HL-60 (cell line): ENCODE measurements at regions not wholly inside any gene's neighbourhood (a gene's known extent, or its start where the extent isn't known, plus 50 kb on each side); places are given as distances from the start of the nearest gene placed in this dataset.

Source experiments
- DNase-seq, 2 experiments: peaks; one replicate each; pipeline ENCODE4 v3.0.0-alpha.2; 2010 to 2020; ENCODE audit warnings: low read depth in 1 of 2, low spot score in 1 of 2
- H3K27ac ChIP-seq: fragments of 250-450 bp; sonication (Bioruptor Pico); replicated peaks from 2 replicates; pipeline ENCODE4 v1.5.1; 2020; ENCODE audit warnings: mild to moderate bottlenecking, moderate library complexity
- H3K27me3 ChIP-seq: fragments of 250-450 bp; sonication (Bioruptor Pico); 2 replicates; pipeline ENCODE4 v1.5.1; 2021; ENCODE audit warnings: mild to moderate bottlenecking, moderate library complexity; ENCODE audit not compliant: insufficient read depth, poor library complexity, severe bottlenecking
- H3K4me3 ChIP-seq: replicated peaks from 2 replicates; pipeline ENCODE4 v1.5.1; 2011; ENCODE audit warnings: mild to moderate bottlenecking, control low read depth, low read length; ENCODE audit not compliant: insufficient read depth
- CTCF ChIP-seq: IDR thresholded peaks from one replicate; pipeline ENCODE4 v1.5.1; 2011; ENCODE audit warnings: low read length, control low read depth, inconsistent platforms; ENCODE audit not compliant: insufficient read depth
- GABPA ChIP-seq: IDR thresholded peaks from 2 replicates; pipeline ENCODE4 v1.6.1; 2012; ENCODE audit warnings: low read depth
- POLR2AphosphoS5 ChIP-seq: IDR thresholded peaks from 2 replicates; pipeline ENCODE4 v1.6.1; 2012; ENCODE audit warnings: low read depth
- REST ChIP-seq: IDR thresholded peaks from 2 replicates; pipeline ENCODE4 v1.6.1; 2012; ENCODE audit warnings: low read depth; ENCODE audit not compliant: insufficient replicate concordance
- SPI1 ChIP-seq: IDR thresholded peaks from 2 replicates; pipeline ENCODE4 v1.6.1; 2012; ENCODE audit warnings: low read depth, mild to moderate bottlenecking, borderline replicate concordance

GRCh38 chr1:29991025-29991424 lies 732.4 kb downstream of the MATN1 start:
- DNase-seq: no peak
- H3K27ac ChIP-seq: no peak overlapping the region
- no peaks in the 10 kb centered on the region for H3K27me3 ChIP-seq
- no peak for TF ChIP-seq POLR2AphosphoS5
- no peak for TF ChIP-seq GABPA
- no peak for TF ChIP-seq CTCF
- no peak for TF ChIP-seq SPI1
- no peak for TF ChIP-seq REST
- no peak overlapping the region for H3K4me3 ChIP-seq

- no peak for DNase-seq
- Histone ChIP-seq H3K4me3 (no peak overlapping the region), H3K27ac (no peak overlapping the region), H3K27me3 (no peaks in the 10 kb centered on the region)
- TF ChIP-seq POLR2AphosphoS5: no peak
These were observed 733.1 kb downstream of the MATN1 start for GRCh38 chr1:29990304-29990703.

GRCh38 chr1:29986986-29987385 lies 736.4 kb downstream of the MATN1 start:
- no peak for DNase-seq
- no peak for TF ChIP-seq POLR2AphosphoS5
- TF ChIP-seq REST: no peak
- TF ChIP-seq CTCF: no peak
- Histone ChIP-seq H3K27me3 (no peaks in the 10 kb centered on the region), H3K27ac (no peak overlapping the region), H3K4me3 (no peak overlapping the region)

GRCh38 chr1:29985606-29985945 lies 737.8 kb downstream of the MATN1 start:
- no peak for DNase-seq

More at GRCh38 chr1:29985606-29985945, 737.8 kb downstream of the MATN1 start:
- no peak overlapping the region for H3K4me3 ChIP-seq
- TF ChIP-seq CTCF (no peak), SPI1 (no peak), POLR2AphosphoS5 (no peak), REST (no peak), GABPA (no peak)
- no peak overlapping the region for H3K27ac ChIP-seq
- no peaks in the 10 kb centered on the region for H3K27me3 ChIP-seq
